GM19328 (cell line): ENCODE measurements at regions not wholly inside any gene's neighbourhood (a gene's known extent, or its start where the extent isn't known, plus 50 kb on each side); places are given as distances from the start of the nearest gene placed in this dataset.
A peak's percentile ranks its signal among the peaks of the same experiment; 100 is the strongest.
"Not testable (repeated sequence)": the region's sequence is repeated elsewhere in the genome, so short reads cannot be mapped to it uniquely, and the experiment has no call there.

Experiments
- ATAC-seq: cut with Tn5 transposase; IDR thresholded peaks from one replicate; pipeline ENCODE4 v1.9.1; 2021; ENCODE audit warnings: mild to moderate bottlenecking, moderate library complexity; ENCODE audit not compliant: unreplicated experiment

GRCh38 chr10:9297580-9297979 is 1243.1 kb downstream of the GATA3 start:
- ATAC-seq, result no peak

GRCh38 chr10:9299966-9300365 is 1245.5 kb downstream of the GATA3 start:
- no peak for ATAC-seq

- no peak for ATAC-seq
Measured at GRCh38 chr10:9301148-9301547, 1246.7 kb downstream of the GATA3 start.

GRCh38 chr10:9301554-9301953 is 1247.1 kb downstream of the GATA3 start:
- no peak for ATAC-seq

- no peak for ATAC-seq
Measured at GRCh38 chr10:9302140-9302746, 1247.8 kb downstream of the GATA3 start.

GRCh38 chr10:9305018-9305655 is 1250.6 kb downstream of the GATA3 start:
- no peak for ATAC-seq

- no peak for ATAC-seq
Measured at GRCh38 chr10:9311702-9312499, 1257.4 kb downstream of the GATA3 start.

- no peak for ATAC-seq
Measured at GRCh38 chr10:9315292-9315691, 1260.8 kb downstream of the GATA3 start.

- ATAC-seq, result peak; percentile 71
Measured at GRCh38 chr10:9331583-9332008, 1277.1 kb downstream of the GATA3 start.

- no peak for ATAC-seq
Measured at GRCh38 chr10:9334270-9334669, 1279.8 kb downstream of the GATA3 start.

- no peak for ATAC-seq
Measured at GRCh38 chr10:9339716-9340115, 1285.2 kb downstream of the GATA3 start.

- ATAC-seq, result no peak
Measured at GRCh38 chr10:9342885-9343570, 1288.5 kb downstream of the GATA3 start.

- ATAC-seq, result not testable (repeated sequence)
Measured at GRCh38 chr10:9347933-9348332, 1293.4 kb downstream of the GATA3 start.

- no peak for ATAC-seq
Measured at GRCh38 chr10:9357471-9357870, 1303.0 kb downstream of the GATA3 start.

GRCh38 chr10:9362721-9363120 is 1308.2 kb downstream of the GATA3 start:
- ATAC-seq, result no peak

- no peak for ATAC-seq
Measured at GRCh38 chr10:9379183-9379582, 1324.7 kb downstream of the GATA3 start.

GRCh38 chr10:9381733-9382532 is 1327.4 kb downstream of the GATA3 start:
- no peak for ATAC-seq

GRCh38 chr10:9382533-9382866 is 1328.0 kb downstream of the GATA3 start:
- no peak for ATAC-seq

- no peak for ATAC-seq
Measured at GRCh38 chr10:9390516-9390915, 1336.0 kb downstream of the GATA3 start.

- ATAC-seq, result no peak
Measured at GRCh38 chr10:9399275-9399983, 1344.9 kb downstream of the GATA3 start.
